ENCODE measurements at regions not wholly inside any gene's neighbourhood (a gene's known extent, or its start where the extent isn't known, plus 50 kb on each side); places are given as distances from the start of the nearest gene placed in this dataset.

DNA sequence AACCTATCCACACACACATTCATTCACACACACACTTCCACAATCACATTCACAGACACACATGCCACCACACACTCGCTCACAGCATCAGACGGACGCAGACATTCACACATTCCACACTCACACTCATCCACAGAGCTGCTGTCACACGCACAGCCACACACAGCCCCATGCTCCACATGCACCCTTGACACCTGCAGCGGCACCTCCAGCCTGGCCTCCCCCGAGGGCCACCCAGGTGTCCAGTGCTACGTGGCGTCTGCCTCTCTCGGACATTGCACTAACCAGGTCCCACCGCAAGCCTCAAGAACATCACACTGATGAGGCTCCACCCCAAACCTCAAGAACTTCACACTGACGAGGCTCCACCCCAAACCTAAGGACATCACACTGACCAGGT is 155.2 kb downstream of the RBFOX3 start:
- ATAC-seq (no peak), DNase-seq (ENCODE audit: low spot score) (no peak)

DNA sequence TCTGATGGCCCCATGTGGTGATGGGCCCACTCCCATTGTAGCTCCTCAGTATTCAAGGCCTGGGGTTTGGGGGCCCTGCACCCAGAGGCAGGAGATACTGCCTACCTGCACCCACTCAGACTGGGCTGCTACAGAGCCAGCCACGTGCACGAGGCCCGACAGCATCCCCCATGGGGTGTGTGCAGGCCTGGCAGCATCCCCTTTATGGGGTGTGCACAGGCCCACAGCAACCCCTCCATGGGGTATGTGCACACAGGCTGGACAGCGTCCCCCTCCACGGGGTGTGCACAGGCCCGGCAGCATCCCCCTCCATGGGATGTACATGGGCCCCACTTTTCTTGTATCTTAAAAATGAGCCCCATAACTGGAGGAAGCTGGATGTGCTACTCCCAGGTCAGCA is 156.0 kb downstream of the RBFOX3 start:
- no peak for DNase-seq (ENCODE audit: low spot score)
- no peak for ATAC-seq

DNA sequence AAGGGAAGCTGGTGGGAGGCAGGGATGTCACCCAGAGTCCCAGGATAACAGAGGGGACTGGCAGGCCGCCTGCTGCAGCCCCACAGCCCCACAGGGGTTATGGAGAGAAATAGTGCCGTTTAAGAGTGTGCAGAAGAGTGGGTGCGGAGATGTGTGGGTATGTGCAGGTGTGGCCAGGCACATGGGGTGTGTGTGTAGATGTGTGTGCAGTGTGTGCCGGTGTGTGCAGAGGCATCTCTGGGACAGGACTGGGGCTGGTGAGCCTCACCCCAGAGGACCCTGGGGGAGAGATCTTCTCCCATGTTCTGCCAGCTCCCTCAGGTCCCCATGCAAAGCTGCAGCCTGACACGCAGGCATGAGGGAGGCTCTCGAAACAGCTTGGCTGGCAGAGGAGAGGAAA is 157.4 kb downstream of the RBFOX3 start:
- DNase-seq (ENCODE audit: low spot score) (no peak), ATAC-seq (no peak)

DNA sequence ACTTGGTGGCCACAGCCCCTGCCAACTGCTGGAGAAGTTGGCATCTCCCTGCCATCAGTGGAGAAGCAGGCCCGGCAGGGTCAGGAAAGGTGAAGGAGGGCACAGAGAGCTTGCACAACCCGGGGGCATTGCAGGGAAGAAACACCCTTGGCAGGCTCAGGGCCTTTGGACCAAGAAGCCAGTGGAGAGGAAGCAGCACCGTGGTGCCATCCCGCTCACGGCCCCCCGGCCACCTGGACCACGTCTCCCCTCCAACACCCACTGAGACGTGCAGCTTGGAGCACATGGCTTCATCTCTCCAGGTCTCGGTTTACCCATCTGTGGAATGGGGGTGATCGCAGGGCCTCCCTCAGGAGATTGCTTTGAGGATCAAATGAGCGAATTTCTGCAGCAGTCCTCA is 158.1 kb downstream of the RBFOX3 start:
- ATAC-seq (no peak), DNase-seq (ENCODE audit: low spot score) (no peak)

DNA sequence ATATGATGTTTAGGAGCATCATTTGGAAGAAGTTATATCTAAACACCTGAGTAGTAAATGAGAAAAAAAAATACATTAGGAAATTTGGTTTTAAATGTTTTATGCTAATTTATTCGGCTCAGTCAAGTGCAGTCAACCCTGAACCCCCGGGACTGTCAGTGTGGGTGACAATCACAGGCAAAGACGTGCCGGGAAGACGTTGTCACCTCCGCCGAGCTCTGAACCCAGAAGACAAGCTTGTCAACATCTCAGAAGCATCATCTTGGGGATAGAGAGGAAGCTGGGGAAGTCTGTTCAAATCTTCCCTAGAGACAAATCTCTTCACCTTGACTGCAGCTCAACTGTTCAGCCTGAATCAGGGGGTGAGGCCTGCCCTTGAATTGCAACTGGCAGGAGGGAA is 159.7 kb downstream of the RBFOX3 start:
- DNase-seq (ENCODE audit: low spot score) (no peak), ATAC-seq (no peak)

DNA sequence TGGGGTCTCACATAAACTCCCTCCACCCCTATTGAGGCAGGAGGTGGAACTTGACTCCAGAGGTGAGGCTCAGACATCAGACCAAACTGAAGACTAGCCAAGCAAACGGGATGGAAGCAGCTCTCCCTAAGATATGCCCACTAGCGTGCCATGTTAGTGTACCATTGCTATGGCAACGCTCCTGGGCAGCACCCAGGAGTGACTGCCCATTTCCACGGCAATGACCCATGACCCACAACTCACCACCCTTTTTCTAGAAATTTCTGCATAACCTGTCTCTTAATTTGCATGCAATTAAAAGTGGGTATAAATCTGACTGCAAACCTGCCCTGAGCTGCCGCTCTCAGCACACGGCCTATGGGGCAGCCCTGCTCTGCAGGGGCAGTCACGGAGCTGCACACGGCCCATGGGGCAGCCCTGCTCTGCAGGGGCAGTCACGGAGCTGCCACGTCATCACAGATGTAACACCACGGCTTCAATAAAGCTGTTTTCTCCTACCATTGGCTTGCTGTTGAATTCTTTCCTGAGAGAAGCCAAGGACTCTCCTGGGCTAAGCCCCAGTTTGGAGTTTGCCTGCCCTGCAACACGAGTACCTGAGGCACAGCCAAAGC is 164.3 kb downstream of the RBFOX3 start:
- no peak for ATAC-seq
- no peak for DNase-seq (ENCODE audit: low spot score)

DNA sequence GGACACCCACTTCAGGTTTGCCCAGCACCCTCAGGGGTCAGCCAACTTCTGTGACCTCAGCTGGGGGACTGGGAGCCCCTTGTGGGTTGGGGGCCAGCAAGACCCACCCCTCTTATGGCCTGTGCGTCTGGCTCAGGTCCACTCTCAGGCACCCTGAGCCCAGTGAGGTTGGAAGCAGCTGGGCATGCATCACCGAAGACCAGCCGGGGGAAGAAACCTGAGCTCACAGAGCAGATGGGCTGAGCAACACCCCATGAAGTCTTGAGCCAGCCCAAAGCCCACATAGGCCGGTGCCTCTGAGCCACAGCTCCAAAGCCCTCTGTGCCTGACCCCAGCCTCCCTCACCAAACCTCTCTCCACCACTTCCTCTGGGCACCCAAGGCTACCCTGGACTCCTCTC is 166.7 kb downstream of the RBFOX3 start:
- DNase-seq (ENCODE audit: low spot score) (no peak), ATAC-seq (no peak)

DNA sequence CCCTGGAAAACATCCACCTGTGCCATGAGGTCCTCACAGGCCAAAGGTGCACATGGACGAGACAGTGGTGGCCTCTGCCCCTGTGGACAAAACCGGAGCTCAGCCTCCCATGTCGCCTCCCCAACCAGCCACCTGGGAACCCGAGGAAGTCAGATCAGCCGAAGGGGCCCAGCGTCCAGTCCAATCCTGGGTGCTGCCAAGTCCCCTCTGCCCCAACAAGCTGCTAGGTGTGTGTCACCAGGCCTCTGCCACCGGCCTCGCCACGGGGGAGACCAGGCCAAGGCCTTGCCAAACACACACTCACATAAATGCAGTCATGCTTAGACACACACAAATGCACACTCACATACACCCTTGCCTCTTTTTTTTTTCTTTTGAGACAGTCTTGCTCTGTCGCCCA is 167.8 kb downstream of the RBFOX3 start:
- DNase-seq (ENCODE audit: low spot score): no peak
- no peak for ATAC-seq

DNA sequence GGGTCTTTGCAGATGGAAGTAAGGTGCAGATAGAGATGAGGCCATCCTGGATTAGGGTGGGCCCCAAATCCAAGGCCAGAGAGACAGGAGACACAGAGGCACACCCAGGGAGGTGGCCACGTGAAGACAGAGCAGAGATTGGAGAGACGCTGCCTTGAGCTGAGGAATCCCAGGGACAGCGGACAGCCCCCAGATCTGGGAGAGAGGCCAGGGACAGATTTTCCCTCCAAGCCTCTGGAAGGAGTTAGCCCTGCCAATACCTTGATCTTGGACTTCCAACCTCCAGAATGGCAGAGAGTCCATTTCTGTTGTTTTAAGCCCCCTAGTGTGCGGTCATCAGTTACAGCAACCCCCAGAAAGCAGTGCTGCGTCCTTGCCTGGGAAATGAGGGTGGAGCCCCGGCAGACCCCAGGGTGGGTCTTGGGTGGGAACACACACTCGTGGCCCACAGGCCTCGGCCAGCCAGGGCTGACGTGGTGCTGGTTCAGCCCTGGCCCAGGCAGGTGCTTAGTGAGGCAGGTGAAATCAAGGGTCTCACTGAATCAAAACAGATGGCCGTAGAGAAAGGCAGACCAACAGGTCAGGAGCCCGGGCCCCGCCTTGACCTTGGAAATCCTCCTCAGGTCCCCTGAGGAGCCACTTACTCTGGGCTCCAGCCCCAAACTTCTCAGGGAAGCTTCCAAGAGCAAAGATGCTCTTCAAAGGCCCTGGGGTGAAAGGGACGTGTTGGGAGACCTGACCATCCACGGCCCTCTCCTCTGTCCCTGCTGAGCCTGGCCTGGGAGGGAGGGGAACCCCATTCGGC is 169.3 kb downstream of the RBFOX3 start:
- ATAC-seq: no peak
- no peak for DNase-seq (ENCODE audit: low spot score)

DNA sequence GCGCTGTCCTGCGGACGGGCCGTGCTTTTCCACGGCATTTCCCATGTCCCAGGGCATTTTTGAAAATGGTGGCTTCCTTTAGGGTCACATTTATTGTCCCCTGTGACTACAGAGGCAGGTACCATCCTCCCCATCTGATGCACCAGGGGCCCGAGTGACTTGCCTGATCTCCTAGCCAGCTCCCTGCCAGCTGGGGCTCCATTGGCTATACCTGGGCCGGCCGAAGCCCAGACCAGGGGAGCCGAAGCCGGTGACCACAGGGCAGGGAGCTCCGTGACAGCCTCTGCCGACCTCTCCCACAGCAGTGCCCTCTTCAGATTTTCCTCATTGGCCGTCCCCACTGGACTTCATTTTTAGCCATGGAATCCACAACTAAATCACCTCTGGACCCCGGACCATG is 170.6 kb downstream of the RBFOX3 start:
- no peak for ATAC-seq
- DNase-seq (ENCODE audit: low spot score): no peak

DNA sequence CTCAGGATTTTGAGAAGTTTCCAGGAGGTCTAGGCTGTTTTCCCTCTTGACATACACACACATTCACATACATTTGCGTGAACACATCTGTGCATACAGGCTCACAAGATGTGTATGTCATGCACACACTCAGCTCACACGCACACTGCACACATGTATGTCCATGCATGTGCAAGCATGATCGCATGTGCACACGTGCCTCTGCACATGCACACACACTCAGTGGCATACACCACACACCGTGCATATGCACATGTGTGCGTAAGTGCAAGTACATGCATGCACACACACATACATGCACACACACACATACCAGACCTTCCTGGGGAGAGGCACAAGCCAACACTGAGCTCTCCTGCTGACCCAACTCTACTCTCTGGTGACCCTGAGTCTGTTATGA is 171.4 kb downstream of the RBFOX3 start:
- ATAC-seq (no peak), DNase-seq (ENCODE audit: low spot score) (no peak)

DNA sequence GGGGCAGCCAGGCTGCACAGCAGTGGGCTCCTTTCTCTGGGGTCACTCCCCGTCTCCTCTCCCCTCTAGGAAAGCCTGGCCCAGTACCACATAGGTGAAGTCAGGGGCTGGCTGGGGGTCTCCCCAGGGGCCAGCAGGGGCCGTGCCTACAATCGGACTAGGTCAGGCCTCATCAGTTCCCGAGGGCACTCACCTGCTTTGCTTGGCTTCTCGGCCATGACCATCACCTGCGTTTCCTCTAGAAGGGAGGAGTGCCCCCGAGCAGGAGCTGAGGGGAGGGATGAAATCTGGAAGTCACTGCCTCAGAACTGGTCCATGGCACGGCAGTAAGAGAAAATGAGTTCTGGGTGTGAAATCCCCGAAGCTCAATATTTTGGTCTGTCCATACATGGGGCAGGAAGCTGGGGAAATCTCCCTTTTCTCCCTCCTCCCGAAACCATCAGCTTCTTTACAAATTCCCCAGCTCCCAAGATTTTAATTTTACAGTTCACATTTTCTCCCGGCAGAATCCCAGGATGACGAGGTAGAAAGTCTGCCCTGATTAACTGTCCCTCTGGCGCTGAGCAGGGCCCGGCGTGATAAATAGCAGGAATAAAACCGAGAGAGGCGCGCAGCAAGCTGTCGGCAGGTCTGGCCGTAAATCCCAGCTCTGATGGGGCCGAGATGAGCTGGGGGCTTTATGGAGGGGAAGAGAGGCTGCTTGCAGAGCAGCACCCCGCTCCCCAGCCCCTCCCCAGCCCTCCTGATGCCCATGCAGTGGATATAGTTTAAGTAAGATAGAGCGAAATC is 172.1 kb downstream of the RBFOX3 start:
- no peak for ATAC-seq
- no peak for DNase-seq (ENCODE audit: low spot score)

DNA sequence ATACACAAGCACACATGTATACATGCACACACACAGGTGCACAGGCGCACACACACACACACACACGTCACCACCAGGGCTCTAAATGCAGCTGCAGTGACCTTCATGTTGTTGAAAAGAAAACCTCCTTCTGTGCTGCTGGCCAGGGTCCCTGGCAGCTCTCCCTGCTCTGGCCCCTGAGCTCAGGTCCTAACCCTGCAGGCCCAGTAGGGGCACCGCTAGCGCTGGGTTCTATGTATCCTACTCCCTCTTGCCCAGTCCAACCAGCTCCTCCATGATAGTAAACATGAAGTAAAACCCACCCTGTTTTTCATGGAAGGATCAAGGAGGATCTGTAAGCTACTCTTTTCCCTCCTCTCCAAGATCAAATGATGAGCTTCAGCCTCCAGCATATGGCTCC is 172.8 kb downstream of the RBFOX3 start:
- DNase-seq (ENCODE audit: low spot score) (no peak), ATAC-seq (no peak)

DNA sequence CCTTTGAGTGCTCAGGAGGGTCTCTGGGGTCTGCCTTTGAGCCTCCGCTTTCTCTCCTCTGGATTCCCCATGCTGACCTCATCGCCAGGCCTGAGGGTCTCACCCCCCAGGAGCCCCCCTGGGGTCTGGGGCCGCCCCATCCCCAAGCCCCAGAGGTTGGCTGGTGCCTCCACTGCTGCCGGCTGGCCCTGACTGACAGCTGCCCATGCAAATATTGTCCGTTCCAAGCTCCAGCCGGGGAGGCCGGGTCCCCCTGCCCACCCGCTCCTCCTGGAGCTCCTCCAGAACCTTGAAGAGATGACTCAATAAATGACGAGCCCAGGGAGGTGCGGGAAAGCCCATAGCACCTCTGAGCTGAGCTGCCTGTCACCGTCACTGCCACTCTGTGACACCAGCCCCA is 173.8 kb downstream of the RBFOX3 start:
- no peak for DNase-seq (ENCODE audit: low spot score)
- no peak for ATAC-seq

DNA sequence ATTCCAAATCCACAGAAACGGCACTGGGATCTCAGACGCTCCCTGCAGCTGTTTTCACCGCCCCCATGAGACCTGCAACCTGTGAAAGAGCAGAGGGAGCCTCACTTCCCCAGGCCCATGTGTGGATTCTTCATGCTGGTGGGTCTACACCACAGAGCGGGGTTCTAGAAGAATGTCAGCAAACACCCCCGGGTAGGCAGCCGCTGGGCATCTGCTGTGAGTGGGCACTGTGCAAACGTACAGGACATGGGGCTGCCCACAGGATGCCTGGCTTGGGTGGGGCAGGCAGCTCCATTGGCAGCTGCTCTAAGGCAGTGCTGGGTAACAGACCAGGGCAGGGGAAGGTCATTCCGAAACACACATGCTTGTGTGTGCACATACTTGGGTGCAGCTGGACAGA is 174.9 kb downstream of the RBFOX3 start:
- DNase-seq (ENCODE audit: low spot score) (no peak), ATAC-seq (no peak)

DNA sequence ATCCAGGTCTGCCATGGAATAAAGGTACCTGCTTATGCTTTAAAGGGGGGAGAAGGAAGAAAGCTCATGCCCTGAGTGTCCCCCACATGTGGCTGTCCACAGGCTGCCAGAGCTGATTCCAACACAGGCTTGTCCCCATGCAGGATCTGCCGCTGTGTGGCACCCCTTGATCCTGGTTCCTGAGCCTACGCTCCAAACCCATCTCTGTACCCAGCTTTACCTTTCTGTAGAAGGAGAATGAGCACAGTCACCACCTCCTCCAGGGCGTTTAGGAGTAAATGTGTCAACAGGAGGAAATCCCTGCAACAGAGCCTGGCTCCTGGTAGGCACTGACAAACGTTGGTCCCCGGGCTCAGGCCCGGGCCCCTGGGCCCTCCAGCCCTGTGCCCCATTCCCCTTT is 175.6 kb downstream of the RBFOX3 start:
- ATAC-seq: no peak

DNA sequence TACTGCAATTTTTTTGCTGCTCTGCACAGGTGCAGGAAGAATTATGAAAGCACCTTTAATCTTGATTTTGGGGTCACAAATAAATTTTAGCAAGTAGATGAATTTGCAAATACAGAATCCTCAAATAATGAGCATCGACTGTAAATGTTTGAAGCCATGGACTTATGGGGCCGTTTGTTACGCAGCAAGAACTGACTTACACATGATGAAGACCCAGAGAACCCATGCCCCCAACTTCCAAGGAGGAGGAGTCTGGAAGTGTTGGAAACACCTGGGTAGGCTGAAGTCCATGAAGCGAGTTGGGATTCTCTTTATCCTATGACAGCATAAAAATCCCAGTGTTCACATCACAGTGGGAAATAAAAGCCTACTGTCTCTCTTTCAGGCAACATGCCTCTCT is 176.6 kb downstream of the RBFOX3 start:
- no peak for DNase-seq (ENCODE audit: low spot score)

More for the DNA sequence above, 175.6 kb downstream of the RBFOX3 start:
- DNase-seq (ENCODE audit: low spot score): no peak

DNA sequence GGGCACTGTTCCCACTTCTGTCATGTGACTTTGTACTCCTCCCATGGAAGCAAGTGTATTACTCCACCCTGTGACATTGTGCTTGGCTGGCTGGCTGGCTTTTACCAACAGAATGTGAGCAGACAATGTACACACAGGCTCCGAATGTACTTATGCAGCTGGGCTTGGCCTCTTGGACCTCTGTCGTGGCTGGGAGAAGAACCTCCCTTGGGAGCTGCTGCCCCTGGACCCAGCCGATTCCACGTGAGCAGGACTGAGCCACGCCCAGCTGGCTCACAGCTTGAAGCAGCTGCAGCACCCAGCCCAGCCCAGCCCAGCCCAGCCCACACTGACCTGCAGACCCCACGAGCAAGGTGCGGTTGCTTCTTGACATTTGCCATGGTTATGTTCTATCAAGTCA is 177.5 kb downstream of the RBFOX3 start:
- no peak for DNase-seq (ENCODE audit: low spot score)
- ATAC-seq: no peak

More for the DNA sequence above, 176.6 kb downstream of the RBFOX3 start:
- ATAC-seq: no peak

DNA sequence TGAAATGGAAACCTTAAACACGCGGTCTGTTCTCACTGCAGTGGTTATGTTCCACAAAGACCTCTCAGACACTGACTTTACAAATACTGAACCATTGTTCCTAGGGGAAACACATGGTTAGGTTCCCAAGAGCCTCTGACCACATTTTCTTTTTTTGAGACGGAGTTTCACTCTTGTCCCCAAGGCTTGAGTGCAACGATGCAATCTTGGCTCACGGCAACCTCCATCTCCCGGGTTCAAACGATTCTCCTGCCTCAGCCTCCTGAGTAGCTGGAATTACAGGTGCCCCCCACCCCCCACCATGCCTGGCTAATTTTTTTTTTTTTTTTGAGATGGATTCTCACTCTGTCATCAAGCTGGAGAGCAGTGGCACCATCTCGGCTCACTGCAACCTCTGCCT is 179.7 kb downstream of the RBFOX3 start:
- ATAC-seq: no peak
- DNase-seq (ENCODE audit: low spot score): no peak

DNA sequence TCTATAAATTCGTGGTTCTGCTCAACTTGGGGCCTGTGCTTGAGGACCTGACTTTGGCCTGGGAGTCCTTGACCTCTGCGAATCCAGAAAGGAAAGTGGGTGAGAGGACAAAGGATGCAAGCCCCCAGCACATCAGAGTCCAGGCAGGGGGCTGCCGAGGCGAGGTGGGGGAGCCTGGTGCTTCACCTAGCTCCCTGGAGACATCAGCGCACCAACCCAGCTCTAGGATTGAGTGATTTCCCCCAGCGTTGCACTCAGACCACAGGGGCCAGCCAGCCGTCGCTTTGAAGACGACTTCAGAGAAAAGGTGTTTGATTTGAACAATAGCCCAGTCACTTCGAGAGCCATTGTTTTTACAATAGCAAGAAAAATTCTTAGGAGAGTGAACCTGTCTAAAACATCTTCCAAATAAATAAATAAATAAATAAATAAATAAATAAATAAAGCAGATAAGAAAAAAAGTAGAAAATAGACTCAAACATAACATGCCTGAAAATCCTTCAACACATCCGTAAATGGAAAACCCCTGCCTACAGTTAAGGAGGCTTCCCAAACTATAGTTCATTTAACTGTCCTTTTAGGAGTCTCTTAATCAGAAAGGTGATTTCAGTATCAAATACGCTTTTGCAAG is 180.9 kb downstream of the RBFOX3 start:
- DNase-seq (ENCODE audit: low spot score): no peak
- no peak for ATAC-seq

DNA sequence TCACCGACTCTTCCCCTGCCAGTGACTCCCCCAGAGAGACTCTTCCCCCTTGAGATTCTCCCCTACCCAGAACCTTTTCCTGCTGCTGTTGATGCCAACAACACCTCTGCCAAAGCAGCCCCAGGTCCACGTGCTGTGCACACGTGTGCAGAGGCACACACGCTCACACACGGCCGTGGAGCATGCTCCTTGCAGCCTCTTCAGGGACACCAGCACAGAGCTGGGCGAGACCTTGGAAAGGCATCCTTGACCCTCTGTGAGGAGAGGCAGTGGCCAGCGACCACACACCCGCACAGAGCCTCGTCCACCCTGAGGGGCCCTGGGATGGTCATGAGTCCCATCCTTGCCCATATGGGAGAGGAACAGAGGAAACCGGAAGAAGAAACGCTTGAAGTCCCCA is 181.9 kb downstream of the RBFOX3 start:
- ATAC-seq: no peak

More for the DNA sequence above, 181.9 kb downstream of the RBFOX3 start:
- DNase-seq (ENCODE audit: low spot score): no peak

Data from left lobe of liver (tissue), 2 donors.